ENCODE measurements at regions not wholly inside any gene's neighbourhood (a gene's known extent, or its start where the extent isn't known, plus 50 kb on each side); places are given as distances from the start of the nearest gene placed in this dataset.

DNA sequence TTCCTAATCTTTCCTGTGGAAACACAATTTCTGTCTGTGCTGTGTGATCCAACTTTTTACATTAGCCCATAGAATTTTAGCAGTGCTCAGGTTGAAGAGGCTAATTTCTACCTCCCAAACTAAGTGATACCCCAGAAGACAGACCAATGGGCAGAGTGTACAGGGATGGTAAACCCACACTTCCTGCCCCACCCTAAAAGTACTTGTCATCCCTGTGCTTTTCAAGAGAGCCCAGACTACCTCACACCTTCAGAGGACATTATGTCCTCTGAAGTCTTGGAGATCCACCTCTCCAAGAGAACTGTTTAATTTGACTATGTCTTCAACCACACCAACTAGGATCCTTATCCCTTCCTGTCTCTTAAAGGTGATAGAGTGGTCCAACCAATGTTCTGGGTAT is 82.0 kb upstream of the ACSL1 start:
- Histone ChIP-seq H2BK12ac (ENCODE audit: low read depth, low read length) (no peak overlapping the region), H3K23me2 (ENCODE audit: low read depth, low read length) (no peaks in the 10 kb centered on the region), H2BK15ac (ENCODE audit: low read length) (no peak overlapping the region), H4K5ac (ENCODE audit: insufficient read length, low read depth, low read length) (no peak overlapping the region), H2AK5ac (ENCODE audit: low read depth, low read length) (no peak overlapping the region), H3K4me1 (replicated peaks in 1 of 4; ENCODE audit: control insufficient read depth in 3 of 4, insufficient read depth in 4 of 4, low read length in 3 of 4) (no peaks in the 10 kb centered on the region), H3K79me2 (ENCODE audit: control insufficient read depth in 1 of 2, insufficient read depth in 2 of 2, low read length in 2 of 2) (no peaks in the 10 kb centered on the region), H3K9me3 (ENCODE audit: insufficient read depth in 2 of 2, low read depth in 1 of 2, low read length in 1 of 2) (peaks cover 6 to 22% of the 10 kb centered on the region in 2 experiments), H3K23ac (ENCODE audit: insufficient read length) (no peak overlapping the region), H2BK20ac (ENCODE audit: low read length) (no peak overlapping the region), H3K4me2 (ENCODE audit: insufficient read depth in 1 of 2, low read depth in 2 of 2, low read length in 2 of 2) (no peak overlapping the region), H3K79me1 (ENCODE audit: low read depth, low read length) (no peaks in the 10 kb centered on the region), H4K8ac (ENCODE audit: extremely low read depth, insufficient read depth, low read length) (no peak overlapping the region), H3K18ac (ENCODE audit: extremely low read depth, low read length) (no peak overlapping the region), H3K4me3 (ENCODE audit: extremely low read depth in 1 of 4, insufficient read depth in 2 of 4, low read depth in 3 of 4, low read length in 4 of 4) (no peak overlapping the region), H3K9ac (replicated peaks in 1 of 4; ENCODE audit: extremely low read depth in 1 of 4, low read depth in 3 of 4, low read length in 3 of 4) (no peak overlapping the region), H4K91ac (replicated peaks; ENCODE audit: insufficient read length, low read length) (no peak overlapping the region), H3K36me3 (ENCODE audit: control insufficient read depth in 2 of 4, insufficient read depth in 4 of 4, low read length in 3 of 4) (no peaks in the 10 kb centered on the region; a peak in 1 of 8 replicates), H3K27ac (ENCODE audit: low read depth, low read length) (no peak overlapping the region), H3K14ac (ENCODE audit: insufficient read length) (no peak overlapping the region), H3K27me3 (replicated peaks in 1 of 4; ENCODE audit: control insufficient read depth in 3 of 4, extremely low read depth in 1 of 4, insufficient read depth in 3 of 4, low read length in 3 of 4) (no peaks in the 10 kb centered on the region), H2AFZ (ENCODE audit: low read length) (no peak overlapping the region), H4K20me1 (replicated peaks in 1 of 2; ENCODE audit: control insufficient read depth in 1 of 2, insufficient read depth in 2 of 2, low read length in 2 of 2) (no peaks in the 10 kb centered on the region), H3K4ac (replicated peaks; ENCODE audit: insufficient read length, low read depth, low read length) (no peak overlapping the region), H2BK120ac (replicated peaks; ENCODE audit: low read depth, low read length) (no peak overlapping the region), H2BK5ac (ENCODE audit: low read depth, low read length) (no peak overlapping the region), H3K56ac (replicated peaks; ENCODE audit: insufficient read length, low read depth, low read length) (no peak overlapping the region)
- DNase-seq (ENCODE audit: low read depth in 1 of 2, low spot score in 2 of 2) (no peak), FAIRE-seq (no peak)
- ChIA-PET POLR2A (ENCODE audit: partially characterized antibody) (no interaction called here), CTCF (ENCODE audit: partially characterized antibody) (no interaction called here)
- TF ChIP-seq JUND (IDR thresholded peaks at IDR 0.05; ENCODE audit: low read length) = no peak
- TF ChIP-seq HDAC2 (IDR thresholded peaks at IDR 0.05; ENCODE audit: borderline replicate concordance in 1 of 2, low read depth in 2 of 2, low read length in 2 of 2) = no peak
- no peak for TF ChIP-seq HDAC6 (IDR thresholded peaks at IDR 0.05; ENCODE audit: low read depth, low read length)
- no peak for TF ChIP-seq POU5F1 (IDR thresholded peaks at IDR 0.05; ENCODE audit: low read depth, low read length)
- TF ChIP-seq TEAD4 (IDR thresholded peaks at IDR 0.05; ENCODE audit: low read depth, low read length) = no peak
- no peak for TF ChIP-seq RFX5 (IDR thresholded peaks at IDR 0.05; ENCODE audit: borderline replicate concordance, low read depth, low read length)
- no peak for TF ChIP-seq TAF1 (IDR thresholded peaks at IDR 0.05; ENCODE audit: low read depth, low read length)
- no peak for TF ChIP-seq CHD2 (IDR thresholded peaks at IDR 0.05; ENCODE audit: low read length)
- no peak for TF ChIP-seq SRF (IDR thresholded peaks at IDR 0.05; ENCODE audit: low read depth, low read length)

All from H1 (cell line).